CD4-positive, alpha-beta T cell (primary cell): ENCODE measurements at regions not wholly inside any gene's neighbourhood (a gene's known extent, or its start where the extent isn't known, plus 50 kb on each side); places are given as distances from the start of the nearest gene placed in this dataset.
"Not testable (repeated sequence)": the region's sequence is repeated elsewhere in the genome, so short reads cannot be mapped to it uniquely, and the experiment has no call there.

Experiments used
- ATAC-seq: fragments of 200-7000 bp; cut with Tn5 transposase; one replicate; pipeline ENCODE4 v1.10.0; 2022; ENCODE audit warnings: mild to moderate bottlenecking; ENCODE audit not compliant: poor library complexity
- CTCF ChIA-PET: fragments of 350-600 bp; sonication (Branson Sonifier 250); formaldehyde crosslinking; loops from one replicate; lab custom pipeline; 2021; ENCODE audit warnings: antibody characterized with exemption, inconsistent platforms; lab: Charles Lee
- POLR2A ChIA-PET: fragments of 350-600 bp; sonication (Branson Sonifier 250); formaldehyde crosslinking; loops from one replicate; lab custom pipeline; 2021; ENCODE audit warnings: antibody characterized with exemption, inconsistent platforms; lab: Charles Lee
- DNase-seq, 14 experiments: peaks; one replicate each; pipeline ENCODE4 v3.0.0-alpha.2; 2013 to 2020; ENCODE audit warnings: mixed read lengths in 2 of 14
- H3K27ac ChIP-seq, 2 donors: one replicate each; pipeline versions ENCODE4 v1.5.1 to v1.7.0; 2013; ENCODE audit warnings: low read length in 2 of 2, low read depth in 1 of 2, mild to moderate bottlenecking in 1 of 2
- H3K27me3 ChIP-seq, 2 experiments: 1 replicate in 1 of 2; 2 replicates in 1 of 2; pipeline versions ENCODE4 v1.6.1 to v1.7.0; 2013; ENCODE audit warnings: low read length in 2 of 2, control low read depth in 1 of 2, mild to moderate bottlenecking in 1 of 2, moderate library complexity in 1 of 2; ENCODE audit not compliant: insufficient read depth in 2 of 2, control insufficient read depth in 1 of 2
- H3K36me3 ChIP-seq: one replicate; pipeline ENCODE4 v1.6.1; 2013; ENCODE audit warnings: low read length, control low read depth; ENCODE audit not compliant: insufficient read depth
- H3K4me1 ChIP-seq: one replicate; pipeline ENCODE4 v1.6.1; 2013; ENCODE audit warnings: low read length, control low read depth; ENCODE audit not compliant: insufficient read depth
- H3K4me3 ChIP-seq: one replicate; pipeline ENCODE4 v1.5.1; 2013; ENCODE audit warnings: mild to moderate bottlenecking, low read length, moderate library complexity
- H3K9me3 ChIP-seq, 2 experiments: 1 replicate in 1 of 2; 2 replicates in 1 of 2; pipeline versions ENCODE4 v1.6.1 to v1.7.0; 2013; ENCODE audit warnings: low read length in 2 of 2, mild to moderate bottlenecking in 2 of 2, control low read depth in 1 of 2, moderate library complexity in 1 of 2; ENCODE audit not compliant: control insufficient read depth in 1 of 2, insufficient read depth in 1 of 2
- H3K27ac Mint-ChIP-seq: one replicate; pipeline ENCODE4 v1.8.0; 2020; ENCODE audit warnings: mixed read lengths
- H3K27me3 Mint-ChIP-seq: one replicate; pipeline ENCODE4 v1.8.0; 2021; ENCODE audit warnings: mixed read lengths
- H3K36me3 Mint-ChIP-seq: one replicate; pipeline ENCODE4 v1.8.0; 2021; ENCODE audit warnings: low read depth, mixed read lengths
- H3K4me1 Mint-ChIP-seq: one replicate; pipeline ENCODE4 v1.8.0; 2021; ENCODE audit warnings: low read depth, mixed read lengths
- H3K4me3 Mint-ChIP-seq: one replicate; pipeline ENCODE4 v1.8.0; 2020; ENCODE audit warnings: mild to moderate bottlenecking, mixed read lengths
- H3K9me3 Mint-ChIP-seq: one replicate; pipeline ENCODE4 v1.8.0; 2020; ENCODE audit warnings: mixed read lengths
- intact Hi-C, 2 experiments: fragments of 100-400 bp; cut with DNase I in 1 of 2; cut with micrococcal nuclease in 1 of 2; formaldehyde crosslinking; loops; one replicate each; pipeline versions ENCODE4 v1.15.1 to v1.9.0; 2023 to 2025; cut with DNase I, micrococcal nuclease
- TF ChIP-seq, protein P1 (sequence below): fragments of 200-600 bp; IDR thresholded peaks from one replicate; pipeline ENCODE4 v1.8.0; 2022; ENCODE audit warnings: antibody characterized with exemption, mild to moderate bottlenecking

DNA sequence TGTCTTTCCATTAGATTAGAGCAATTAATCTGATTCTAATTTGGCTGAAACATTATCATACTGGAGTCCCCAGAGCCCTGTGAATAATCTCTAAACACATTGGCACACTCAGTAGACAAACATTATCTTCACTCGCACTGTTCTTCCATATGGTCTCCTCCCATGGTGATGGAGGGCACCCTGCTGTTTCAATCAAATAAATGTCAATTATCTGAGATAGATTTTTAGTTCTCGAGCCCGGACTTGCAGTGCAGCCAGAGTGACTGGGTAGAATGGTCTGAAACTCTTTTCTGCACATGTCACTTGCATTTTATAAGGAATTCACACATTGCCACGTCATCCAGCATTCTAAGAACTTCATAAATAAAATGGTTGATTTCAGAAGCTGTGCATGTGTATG, 90.6 kb upstream of the MAP3K7 start:
- TF ChIP-seq, protein P1, sequence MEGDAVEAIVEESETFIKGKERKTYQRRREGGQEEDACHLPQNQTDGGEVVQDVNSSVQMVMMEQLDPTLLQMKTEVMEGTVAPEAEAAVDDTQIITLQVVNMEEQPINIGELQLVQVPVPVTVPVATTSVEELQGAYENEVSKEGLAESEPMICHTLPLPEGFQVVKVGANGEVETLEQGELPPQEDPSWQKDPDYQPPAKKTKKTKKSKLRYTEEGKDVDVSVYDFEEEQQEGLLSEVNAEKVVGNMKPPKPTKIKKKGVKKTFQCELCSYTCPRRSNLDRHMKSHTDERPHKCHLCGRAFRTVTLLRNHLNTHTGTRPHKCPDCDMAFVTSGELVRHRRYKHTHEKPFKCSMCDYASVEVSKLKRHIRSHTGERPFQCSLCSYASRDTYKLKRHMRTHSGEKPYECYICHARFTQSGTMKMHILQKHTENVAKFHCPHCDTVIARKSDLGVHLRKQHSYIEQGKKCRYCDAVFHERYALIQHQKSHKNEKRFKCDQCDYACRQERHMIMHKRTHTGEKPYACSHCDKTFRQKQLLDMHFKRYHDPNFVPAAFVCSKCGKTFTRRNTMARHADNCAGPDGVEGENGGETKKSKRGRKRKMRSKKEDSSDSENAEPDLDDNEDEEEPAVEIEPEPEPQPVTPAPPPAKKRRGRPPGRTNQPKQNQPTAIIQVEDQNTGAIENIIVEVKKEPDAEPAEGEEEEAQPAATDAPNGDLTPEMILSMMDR: no peak
- H3K27ac Mint-ChIP-seq: no peak overlapping the region
- H3K4me3 Mint-ChIP-seq: no peak overlapping the region
- H3K9me3 ChIP-seq: no peaks in the 10 kb centered on the region
- H3K36me3 ChIP-seq: no peaks in the 10 kb centered on the region
- H3K36me3 Mint-ChIP-seq: no peaks in the 10 kb centered on the region
- H3K9me3 Mint-ChIP-seq: no peaks in the 10 kb centered on the region
- ATAC-seq (no peak), DNase-seq (no peak)
- intact Hi-C loops: no loop called here
- ChIA-PET CTCF (no interaction called here), POLR2A (no interaction called here)
- H3K4me3 ChIP-seq: no peak overlapping the region
- H3K4me1 Mint-ChIP-seq: no peaks in the 10 kb centered on the region
- no peak overlapping the region for H3K27ac ChIP-seq
- no peaks in the 10 kb centered on the region for H3K4me1 ChIP-seq
- peaks cover 19% of the 10 kb centered on the region for H3K27me3 Mint-ChIP-seq
- H3K27me3 ChIP-seq: no peaks in the 10 kb centered on the region

DNA sequence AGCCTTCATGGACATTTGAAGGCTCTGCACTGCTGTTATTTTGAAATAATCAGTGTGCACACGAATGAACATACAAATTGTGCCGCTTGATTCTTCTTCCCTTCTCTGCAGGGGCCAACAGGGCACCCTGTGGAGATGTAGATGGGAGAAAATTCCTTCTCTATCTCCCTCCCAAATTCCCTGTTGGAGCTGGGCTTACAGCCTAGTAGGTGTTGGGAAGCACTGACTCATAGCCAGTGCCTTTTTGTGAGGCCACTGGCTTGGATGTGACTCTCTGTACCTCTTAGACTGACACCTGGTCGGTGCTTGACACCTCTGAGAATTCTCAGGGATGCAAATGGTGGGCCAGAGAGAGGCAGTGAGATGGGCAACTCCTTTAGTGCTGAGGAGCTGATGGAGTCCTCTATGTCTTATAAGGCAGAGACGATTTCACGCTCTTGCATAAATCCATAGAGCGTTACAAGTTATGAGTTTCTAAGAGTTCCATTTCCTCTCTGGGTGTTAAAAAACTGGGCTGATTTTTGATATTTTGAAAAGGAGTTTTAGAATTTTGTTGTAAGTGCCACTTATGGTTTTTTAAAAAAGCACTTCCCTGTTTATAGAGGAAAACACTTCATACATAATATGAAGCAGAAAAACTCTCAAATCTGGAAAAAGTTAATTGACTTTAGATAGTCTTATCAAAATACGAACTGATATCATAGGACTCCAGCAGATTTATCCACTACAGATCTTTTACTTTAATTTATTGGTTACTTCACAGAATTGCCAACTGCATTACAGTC, 89.8 kb upstream of the MAP3K7 start:
- no peak overlapping the region for H3K27ac Mint-ChIP-seq
- no peaks in the 10 kb centered on the region for H3K4me1 Mint-ChIP-seq
- H3K27ac ChIP-seq: no peak overlapping the region
- TF ChIP-seq, protein P1: no peak
- intact Hi-C loops: no loop called here
- H3K27me3 Mint-ChIP-seq: peaks cover 17% of the 10 kb centered on the region
- ChIA-PET POLR2A (no interaction called here), CTCF (no interaction called here)
- H3K36me3 ChIP-seq: no peaks in the 10 kb centered on the region
- no peak overlapping the region for H3K4me3 Mint-ChIP-seq
- H3K4me3 ChIP-seq: no peak overlapping the region
- no peaks in the 10 kb centered on the region for H3K4me1 ChIP-seq
- H3K9me3 ChIP-seq: no peaks in the 10 kb centered on the region
- H3K27me3 ChIP-seq: no peaks in the 10 kb centered on the region
- H3K36me3 Mint-ChIP-seq: no peaks in the 10 kb centered on the region
- no peak for DNase-seq
- ATAC-seq: no peak
- H3K9me3 Mint-ChIP-seq: no peaks in the 10 kb centered on the region

DNA sequence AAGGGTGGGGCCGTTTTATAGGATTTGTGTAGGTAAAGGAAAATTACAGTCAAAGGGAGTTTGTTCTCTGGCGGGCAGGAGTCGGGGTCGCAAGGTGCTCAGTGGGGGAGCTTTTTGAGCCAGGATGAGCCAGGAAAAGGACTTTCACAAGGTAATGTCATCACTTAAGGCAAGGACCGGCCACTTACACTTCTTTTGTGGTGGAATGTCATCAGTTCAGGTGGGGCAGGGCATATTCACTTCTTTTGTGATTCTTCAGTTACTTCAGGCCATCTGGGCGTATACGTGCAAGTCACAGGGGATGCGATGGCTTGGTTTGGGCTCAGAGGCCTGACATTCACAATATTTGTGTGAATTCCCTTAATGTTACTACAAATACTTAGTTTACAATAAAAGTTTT, 88.2 kb upstream of the MAP3K7 start:
- peaks cover 11% of the 10 kb centered on the region for H3K27me3 Mint-ChIP-seq
- H3K4me1 Mint-ChIP-seq, H3K4me3 Mint-ChIP-seq, CTCF ChIA-PET, intact Hi-C loops, H3K36me3 ChIP-seq, H3K27me3 ChIP-seq, H3K9me3 Mint-ChIP-seq, POLR2A ChIA-PET, H3K4me1 ChIP-seq, H3K27ac ChIP-seq, H3K27ac Mint-ChIP-seq, H3K36me3 Mint-ChIP-seq, ATAC-seq, H3K9me3 ChIP-seq, H3K4me3 ChIP-seq, DNase-seq: not testable (repeated sequence)

DNA sequence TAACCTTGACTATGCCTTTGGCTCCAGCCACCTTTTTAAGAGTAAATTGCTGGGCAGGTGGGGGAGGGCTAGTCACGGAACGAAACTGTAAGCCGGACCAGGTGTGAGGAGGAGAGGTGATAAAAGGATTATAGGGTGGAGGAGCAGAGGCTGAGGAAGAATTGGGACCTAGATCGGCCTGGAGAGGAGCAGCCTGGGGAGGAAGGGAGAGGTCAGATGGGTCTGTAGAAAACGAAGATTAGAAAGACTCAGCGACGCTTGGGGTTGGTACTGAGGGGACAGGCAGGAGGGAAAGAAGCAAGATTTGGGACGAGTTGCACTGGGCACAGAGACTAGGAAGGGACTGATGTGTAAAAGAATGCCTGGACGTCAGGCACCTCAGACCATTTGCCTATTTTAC, 87.2 kb upstream of the MAP3K7 start:
- H3K9me3 ChIP-seq, H3K27ac ChIP-seq, H3K36me3 Mint-ChIP-seq, H3K4me3 Mint-ChIP-seq, POLR2A ChIA-PET, H3K27ac Mint-ChIP-seq, H3K4me3 ChIP-seq, H3K4me1 ChIP-seq, ATAC-seq, CTCF ChIA-PET, intact Hi-C loops, H3K36me3 ChIP-seq, H3K4me1 Mint-ChIP-seq, H3K27me3 ChIP-seq, DNase-seq, H3K9me3 Mint-ChIP-seq: not testable (repeated sequence)
- peaks cover 11% of the 10 kb centered on the region for H3K27me3 Mint-ChIP-seq
